ENCODE measurements at regions not wholly inside any gene's neighbourhood (a gene's known extent, or its start where the extent isn't known, plus 50 kb on each side); places are given as distances from the start of the nearest gene placed in this dataset.
"Not testable (repeated sequence)": the region's sequence is repeated elsewhere in the genome, so short reads cannot be mapped to it uniquely, and the experiment has no call there.

- no peaks in the 10 kb centered on the region for H3K27me3 ChIP-seq (ENCODE audit: control insufficient read depth, insufficient read depth, low read length, poor library complexity, severe bottlenecking)
- H3K36me3 ChIP-seq (ENCODE audit: control insufficient read depth, insufficient read depth, low read length), result no peaks in the 10 kb centered on the region
- TF ChIP-seq CTCF (conservative IDR thresholded peaks at IDR 0.05), result no peak
- no peak overlapping the region for H3K4me3 ChIP-seq (ENCODE audit: low read length)
- Mint-ChIP-seq H3K27ac (no peak overlapping the region), H3K4me3 (no peak overlapping the region), H3K9me3 (no peaks in the 10 kb centered on the region), H3K36me3 (ENCODE audit: low read depth) (no peaks in the 10 kb centered on the region), H3K27me3 (ENCODE audit: insufficient read depth) (no peaks in the 10 kb centered on the region), H3K4me1 (no peaks in the 10 kb centered on the region)
- WGBS, 2 experiments (ENCODE audit: insufficient coverage in 1 of 2, insufficient read length in 1 of 2), result 100% methylated on average over 1 of the region's 1 CpG; no CpG with 5 or more reads in 1 of the 2 experiments
- no peaks in the 10 kb centered on the region for H3K4me1 ChIP-seq (ENCODE audit: control insufficient read depth, insufficient read depth, low read length)
- H3K9ac ChIP-seq (ENCODE audit: extremely low read depth, low read length, poor library complexity, severe bottlenecking), result no peak overlapping the region
- DNase-seq, result no peak
- H3K9me3 ChIP-seq (ENCODE audit: control insufficient read depth, low read length), result no peaks in the 10 kb centered on the region
- no peak overlapping the region for H3K27ac ChIP-seq (ENCODE audit: low read depth, low read length)
Observed at GRCh38 chr4:176618138-176618537, 174.6 kb downstream of the VEGFC start.

GRCh38 chr4:176619430-176619829, 173.3 kb downstream of the VEGFC start:
- H3K4me3 Mint-ChIP-seq, result no peak overlapping the region
- no peak for TF ChIP-seq CTCF (conservative IDR thresholded peaks at IDR 0.05)
- Histone ChIP-seq H3K27ac (ENCODE audit: low read depth, low read length) (no peak overlapping the region), H3K9ac (ENCODE audit: extremely low read depth, low read length, poor library complexity, severe bottlenecking) (no peak overlapping the region), H3K36me3 (ENCODE audit: control insufficient read depth, insufficient read depth, low read length) (no peaks in the 10 kb centered on the region), H3K27me3 (ENCODE audit: control insufficient read depth, insufficient read depth, low read length, poor library complexity, severe bottlenecking) (no peaks in the 10 kb centered on the region), H3K4me1 (ENCODE audit: control insufficient read depth, insufficient read depth, low read length) (no peaks in the 10 kb centered on the region), H3K9me3 (ENCODE audit: control insufficient read depth, low read length) (no peaks in the 10 kb centered on the region), H3K4me3 (ENCODE audit: low read length) (no peak overlapping the region)
- H3K9me3 Mint-ChIP-seq, result peaks cover 6% of the 10 kb centered on the region
- H3K27me3 Mint-ChIP-seq (ENCODE audit: insufficient read depth), result no peaks in the 10 kb centered on the region
- no peak overlapping the region for H3K27ac Mint-ChIP-seq
- no peak for DNase-seq
- 93 to 95% methylated on average over 2 of the region's 2 CpGs for WGBS, 2 experiments (ENCODE audit: insufficient coverage in 1 of 2, insufficient read length in 1 of 2)
- no peaks in the 10 kb centered on the region for H3K36me3 Mint-ChIP-seq (ENCODE audit: low read depth)
- H3K4me1 Mint-ChIP-seq, result no peaks in the 10 kb centered on the region

- no peak overlapping the region for H3K4me3 ChIP-seq (ENCODE audit: low read length)
- no peak overlapping the region for H3K9ac ChIP-seq (ENCODE audit: extremely low read depth, low read length, poor library complexity, severe bottlenecking)
- no peaks in the 10 kb centered on the region for H3K36me3 Mint-ChIP-seq (ENCODE audit: low read depth)
- TF ChIP-seq CTCF (conservative IDR thresholded peaks at IDR 0.05), result no peak
- H3K27ac Mint-ChIP-seq, result no peak overlapping the region
- peaks cover 7% of the 10 kb centered on the region for H3K4me1 Mint-ChIP-seq
- no peaks in the 10 kb centered on the region for H3K27me3 ChIP-seq (ENCODE audit: control insufficient read depth, insufficient read depth, low read length, poor library complexity, severe bottlenecking)
- no peaks in the 10 kb centered on the region for H3K9me3 ChIP-seq (ENCODE audit: control insufficient read depth, low read length)
- H3K4me1 ChIP-seq (ENCODE audit: control insufficient read depth, insufficient read depth, low read length), result no peaks in the 10 kb centered on the region
- H3K27me3 Mint-ChIP-seq (ENCODE audit: insufficient read depth), result no peaks in the 10 kb centered on the region
- H3K27ac ChIP-seq (ENCODE audit: low read depth, low read length), result no peak overlapping the region
- no peaks in the 10 kb centered on the region for H3K36me3 ChIP-seq (ENCODE audit: control insufficient read depth, insufficient read depth, low read length)
- DNase-seq, result no peak
- no peak overlapping the region for H3K4me3 Mint-ChIP-seq
- 83 to 92% methylated on average over 2 of the region's 2 CpGs for WGBS, 2 experiments (ENCODE audit: insufficient coverage in 1 of 2, insufficient read length in 1 of 2)
- peaks cover 19% of the 10 kb centered on the region for H3K9me3 Mint-ChIP-seq
Observed at GRCh38 chr4:176622251-176622948, 170.3 kb downstream of the VEGFC start.

- not testable (repeated sequence) for H3K27me3 ChIP-seq (ENCODE audit: control insufficient read depth, insufficient read depth, low read length, poor library complexity, severe bottlenecking); H3K27me3 Mint-ChIP-seq (ENCODE audit: insufficient read depth); H3K4me1 ChIP-seq (ENCODE audit: control insufficient read depth, insufficient read depth, low read length)
Observed at GRCh38 chr4:176624983-176625610, 167.6 kb downstream of the VEGFC start.

More at GRCh38 chr4:176624983-176625610, 167.6 kb downstream of the VEGFC start:
- H3K9me3 Mint-ChIP-seq, result peaks cover 19% of the 10 kb centered on the region
- not testable (repeated sequence) for H3K36me3 Mint-ChIP-seq (ENCODE audit: low read depth); H3K4me3 ChIP-seq (ENCODE audit: low read length); H3K36me3 ChIP-seq (ENCODE audit: control insufficient read depth, insufficient read depth, low read length); H3K27ac Mint-ChIP-seq; H3K9ac ChIP-seq (ENCODE audit: extremely low read depth, low read length, poor library complexity, severe bottlenecking); H3K4me1 Mint-ChIP-seq; H3K9me3 ChIP-seq (ENCODE audit: control insufficient read depth, low read length); H3K27ac ChIP-seq (ENCODE audit: low read depth, low read length); DNase-seq; H3K4me3 Mint-ChIP-seq
- WGBS, 2 experiments (ENCODE audit: insufficient coverage in 1 of 2, insufficient read length in 1 of 2), result 95 to 100% methylated on average over 4 to 37 of the region's 37 CpGs
